T-helper 1 cell (primary cell): ENCODE measurements at regions not wholly inside any gene's neighbourhood (a gene's known extent, or its start where the extent isn't known, plus 50 kb on each side); places are given as distances from the start of the nearest gene placed in this dataset.

ENCODE experiments used
- DNase-seq, 5 donors: peaks; one replicate each; pipeline ENCODE4 v3.0.0-alpha.2; 2012 to 2020

GRCh38 chr17:79520167-79521165, 90.4 kb downstream of the RBFOX3 start:
- no peak for DNase-seq

GRCh38 chr17:79519601-79520000, 91.2 kb downstream of the RBFOX3 start:
- DNase-seq: no peak

DNA sequence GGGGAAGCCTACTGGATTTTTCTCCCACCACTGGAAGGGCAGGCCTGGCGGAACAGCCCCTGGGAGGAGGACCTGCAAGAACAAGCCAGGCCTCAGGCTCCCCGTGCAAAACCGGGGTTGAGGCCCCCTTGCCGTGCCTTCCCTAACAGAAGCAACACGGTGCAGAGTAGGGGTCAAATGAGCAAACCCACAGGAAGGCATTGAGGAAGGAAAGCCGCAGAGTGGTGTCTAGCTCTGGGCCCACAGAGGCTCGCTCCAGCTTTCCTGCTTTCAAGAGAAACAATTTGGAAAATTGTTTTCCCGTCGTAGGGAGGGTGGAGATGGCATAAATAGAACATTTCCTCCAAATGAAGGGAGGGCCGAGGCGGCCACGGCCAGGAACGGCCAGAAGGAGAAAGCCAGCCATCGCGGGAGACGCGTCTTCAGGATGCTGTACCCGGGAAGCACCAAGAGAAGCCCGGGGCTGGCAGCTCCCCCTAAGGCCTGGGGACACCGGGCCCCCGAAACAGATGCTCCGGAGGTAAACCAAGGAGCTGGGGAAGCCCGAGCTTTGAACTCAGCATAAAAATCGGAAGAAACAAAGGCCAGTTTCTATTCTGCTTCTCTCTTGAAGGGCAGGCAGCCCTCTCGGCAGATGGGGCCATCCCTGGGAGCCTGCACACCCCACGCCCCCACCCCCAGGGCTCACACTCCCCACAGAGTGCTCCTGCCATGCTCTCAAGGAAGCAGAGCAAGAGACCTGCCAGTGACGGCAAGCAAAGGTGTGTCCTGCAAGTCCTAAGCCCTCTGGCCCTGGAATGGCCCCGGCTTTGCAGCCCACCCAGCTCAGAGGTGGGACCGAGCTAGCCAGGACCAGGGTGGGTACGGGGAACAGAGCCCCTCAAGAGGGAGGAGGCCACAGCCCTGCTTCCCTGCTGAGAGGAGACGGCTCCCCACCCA, 92.0 kb downstream of the RBFOX3 start:
- no peak for DNase-seq

DNA sequence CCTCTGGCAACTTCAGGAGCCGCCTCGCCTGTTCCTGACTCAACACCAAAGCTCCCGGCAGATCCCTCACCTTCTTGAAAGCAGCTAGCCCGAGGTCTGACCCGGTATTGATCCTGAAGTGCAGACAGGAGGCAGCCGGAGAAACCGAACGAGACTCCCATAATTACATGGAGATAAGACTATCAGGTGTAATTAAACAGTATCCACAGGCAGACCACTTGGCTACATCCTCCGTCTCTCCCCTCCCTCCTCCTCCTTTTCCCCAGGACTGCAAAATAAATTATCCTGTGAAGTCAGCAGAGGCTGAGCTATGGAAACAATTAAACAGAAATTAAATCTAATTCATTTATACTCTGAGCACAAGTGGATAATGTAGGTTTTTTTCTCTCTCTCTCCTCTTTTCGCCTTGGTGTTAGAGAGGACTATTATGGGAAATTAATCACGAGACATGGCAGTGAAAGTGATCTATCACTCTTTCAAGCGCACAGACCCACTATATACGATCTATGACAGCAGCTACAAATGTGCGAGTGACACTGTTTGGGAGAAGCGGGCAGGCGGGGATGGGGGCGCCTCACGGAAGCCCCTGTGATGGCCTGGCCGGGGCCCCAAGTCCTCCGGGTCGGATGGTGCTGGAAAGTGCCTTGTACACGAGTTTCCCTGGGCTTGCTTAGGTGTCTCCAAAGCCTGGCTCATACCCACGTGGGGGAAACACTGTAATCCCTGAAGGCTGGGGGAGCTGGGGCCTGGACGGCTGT, 92.8 kb downstream of the RBFOX3 start:
- DNase-seq: no peak

GRCh38 chr17:79515646-79516571, 94.9 kb downstream of the RBFOX3 start:
- DNase-seq: no peak

GRCh38 chr17:79515110-79515509, 95.7 kb downstream of the RBFOX3 start:
- no peak for DNase-seq

GRCh38 chr17:79513820-79514535, 96.9 kb downstream of the RBFOX3 start:
- DNase-seq: no peak

GRCh38 chr17:79513206-79513605, 97.6 kb downstream of the RBFOX3 start:
- no peak for DNase-seq

DNA sequence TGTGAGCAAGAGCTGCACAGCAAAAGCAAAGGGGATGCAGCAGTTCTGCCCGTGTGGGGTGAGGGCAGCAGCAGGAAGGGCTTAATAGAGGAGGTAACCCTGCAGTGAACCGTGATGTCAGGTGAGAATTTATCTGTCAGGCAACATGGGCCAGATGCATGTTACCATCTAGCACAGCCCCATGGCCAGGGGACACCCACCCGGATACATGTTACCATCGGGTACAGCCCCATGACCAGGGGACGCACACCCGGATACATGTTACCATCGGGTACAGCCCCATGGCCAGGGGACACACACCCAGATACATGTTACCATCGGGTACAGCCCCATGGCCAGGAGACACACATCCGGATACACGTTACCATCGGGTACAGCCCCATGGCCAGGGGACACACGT, 99.4 kb downstream of the RBFOX3 start:
- no peak for DNase-seq

GRCh38 chr17:79510071-79510470, 100.8 kb downstream of the RBFOX3 start:
- DNase-seq: no peak

DNA sequence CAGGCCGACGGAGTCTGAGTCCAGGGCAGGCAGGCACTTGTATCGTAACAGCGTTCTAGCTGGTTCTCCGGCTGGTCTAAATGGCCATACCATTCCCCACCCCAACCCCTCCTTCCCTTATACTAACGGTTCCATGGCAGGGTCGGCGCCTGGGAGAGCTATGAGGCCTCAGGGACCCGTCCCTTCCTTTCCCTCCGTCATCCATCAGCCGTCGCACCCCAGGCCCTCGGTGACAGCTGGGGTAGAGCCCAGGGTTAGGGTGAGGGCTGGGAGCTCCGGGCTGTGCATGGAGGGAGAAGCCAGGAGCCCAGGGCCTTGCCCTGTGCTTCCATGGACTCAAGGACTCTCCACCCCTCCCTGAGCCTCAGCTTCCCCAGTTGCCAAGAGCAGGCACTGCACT, 101.4 kb downstream of the RBFOX3 start:
- no peak for DNase-seq

DNA sequence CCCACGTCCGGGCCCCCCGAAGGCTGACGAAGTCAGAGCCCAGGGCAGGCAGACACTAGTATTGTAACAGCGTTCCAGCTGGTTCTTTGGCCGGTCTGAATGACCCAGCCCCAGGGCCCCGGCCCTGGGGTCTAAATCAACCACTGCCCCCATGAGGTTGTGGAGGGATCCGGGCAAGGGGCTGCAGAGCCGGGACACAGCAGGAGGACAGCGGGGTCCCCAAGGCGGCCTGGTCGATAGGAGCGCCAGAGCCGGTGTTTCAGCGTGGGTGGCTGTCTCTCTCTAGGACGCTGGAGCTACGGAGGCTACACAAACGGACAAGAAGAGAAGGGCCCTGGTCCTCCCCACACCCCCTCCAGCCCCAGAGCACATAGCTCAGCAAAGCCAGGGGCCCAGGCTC, 101.8 kb downstream of the RBFOX3 start:
- DNase-seq: no peak

- DNase-seq: no peak
Measured at GRCh38 chr17:79508291-79508716, 102.5 kb downstream of the RBFOX3 start.

GRCh38 chr17:79506955-79507354, 103.9 kb downstream of the RBFOX3 start:
- no peak for DNase-seq

- no peak for DNase-seq
Measured at GRCh38 chr17:79506150-79506870, 104.5 kb downstream of the RBFOX3 start.

DNA sequence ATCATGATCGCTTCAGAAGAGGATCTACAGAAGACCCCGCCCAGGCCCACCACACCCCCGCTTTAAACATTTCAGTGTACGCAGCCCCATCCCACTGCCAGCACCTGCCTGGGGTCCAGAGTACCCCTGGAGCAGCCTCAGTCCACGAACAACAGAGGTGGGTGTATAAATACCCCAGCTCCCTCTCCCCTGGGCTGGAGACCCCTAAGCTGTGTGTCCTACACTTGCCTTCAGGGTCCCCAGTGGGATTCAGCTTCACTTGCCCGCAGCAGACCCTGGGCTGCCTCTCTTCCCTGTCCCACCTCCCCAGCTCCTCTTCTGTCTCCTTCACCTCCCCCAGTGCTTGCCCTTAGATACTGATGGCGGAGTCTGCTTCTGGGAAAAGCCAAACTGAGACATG, 105.7 kb downstream of the RBFOX3 start:
- DNase-seq: no peak

GRCh38 chr17:79504181-79504605, 106.7 kb downstream of the RBFOX3 start:
- no peak for DNase-seq

DNA sequence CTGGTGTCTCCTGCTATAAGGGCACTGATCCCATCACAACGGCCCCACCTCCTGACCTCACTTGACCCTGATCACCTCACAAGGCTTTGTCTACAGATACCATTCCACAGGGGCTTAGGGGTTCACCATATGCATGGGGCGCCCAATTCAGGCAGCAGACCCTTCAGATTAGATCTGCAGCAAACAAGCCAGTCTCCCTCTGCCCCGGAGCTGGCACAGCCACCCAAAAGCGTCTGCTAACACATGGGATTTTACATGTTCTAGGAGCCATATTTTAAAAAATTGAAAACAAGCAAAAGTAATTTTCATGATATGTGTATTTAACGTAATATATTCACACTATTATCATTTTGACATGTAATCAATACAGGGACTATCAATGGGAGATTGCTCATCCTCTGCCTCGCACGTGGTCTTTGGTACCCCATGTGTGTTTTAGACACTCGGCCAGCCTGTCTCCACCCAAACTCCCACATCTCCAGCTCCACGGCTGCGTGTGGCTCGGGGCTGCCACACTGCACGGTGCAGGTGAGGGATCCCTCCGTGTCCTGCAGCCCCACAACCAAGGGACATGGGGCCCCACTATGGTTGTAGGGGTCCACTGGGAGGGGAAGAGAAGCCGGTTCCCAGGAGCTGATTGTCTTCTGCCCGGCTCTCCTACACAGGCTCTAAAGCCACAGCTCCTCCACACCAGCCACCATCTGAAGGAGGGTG, 107.6 kb downstream of the RBFOX3 start:
- DNase-seq: no peak

GRCh38 chr17:79501910-79502309, 108.9 kb downstream of the RBFOX3 start:
- no peak for DNase-seq
